Caco-2 (cell line): ENCODE measurements at regions not wholly inside any gene's neighbourhood (a gene's known extent, or its start where the extent isn't known, plus 50 kb on each side); places are given as distances from the start of the nearest gene placed in this dataset.

Experiments
- BruUV-seq: library from RNA; stranded (reverse); fragments of 400-500 nt; replicated peaks from 2 replicates; lab custom pipeline; 2021; lab: Mats Ljungman, UMichigan
- CTCF ChIA-PET: fragments of 300-600 bp; sonication (Branson Sonifier 250); formaldehyde crosslinking; loops from one replicate; lab custom pipeline; 2022; ENCODE audit warnings: antibody characterized with exemption; lab: Charles Lee
- POLR2A ChIA-PET: fragments of 300-600 bp; sonication (Branson Sonifier 250); formaldehyde crosslinking; loops from one replicate; lab custom pipeline; 2022; ENCODE audit warnings: antibody characterized with exemption; lab: Charles Lee
- DNase-seq, 2 experiments: peaks; one replicate each; pipeline versions ENCODE4 v3.0.0 to v3.0.0-alpha.2; 2020 to 2022
- H3K27me3 ChIP-seq: replicated peaks from 2 replicates; pipeline ENCODE4 v1.6.0; 2011; ENCODE audit warnings: low read length; ENCODE audit not compliant: control insufficient read depth, insufficient read depth
- H3K36me3 ChIP-seq: 2 replicates; pipeline ENCODE4 v1.5.1; 2011; ENCODE audit warnings: low read length; ENCODE audit not compliant: control insufficient read depth, insufficient read depth
- H3K4me1 ChIP-seq: fragments of 250-450 bp; sonication (Bioruptor Pico); 2 replicates; pipeline ENCODE4 v1.5.1; 2020; ENCODE audit warnings: mild to moderate bottlenecking
- H3K4me3 ChIP-seq: 2 replicates; pipeline ENCODE4 v1.5.1; 2011; ENCODE audit warnings: low read depth, mild to moderate bottlenecking, control low read depth, low read length
- H3K9me3 ChIP-seq: fragments of 250-450 bp; sonication (Bioruptor Pico); 2 replicates; pipeline ENCODE4 v1.5.1; 2020; ENCODE audit warnings: mild to moderate bottlenecking, moderate library complexity
- H3K27ac Mint-ChIP-seq: one replicate; pipeline ENCODE4 v1.8.0; 2022; ENCODE audit warnings: mixed read lengths; ENCODE audit not compliant: unreplicated experiment
- H3K27me3 Mint-ChIP-seq: one replicate; pipeline ENCODE4 v1.8.0; 2022; ENCODE audit warnings: mixed read lengths; ENCODE audit not compliant: insufficient read depth, unreplicated experiment
- H3K36me3 Mint-ChIP-seq: one replicate; pipeline ENCODE4 v1.8.0; 2022; ENCODE audit warnings: mild to moderate bottlenecking, mixed read lengths; ENCODE audit not compliant: insufficient read depth, unreplicated experiment
- H3K4me1 Mint-ChIP-seq: one replicate; pipeline ENCODE4 v1.8.0; 2022; ENCODE audit warnings: low read depth, mixed read lengths; ENCODE audit not compliant: unreplicated experiment
- H3K4me3 Mint-ChIP-seq: one replicate; pipeline ENCODE4 v1.8.0; 2022; ENCODE audit warnings: mild to moderate bottlenecking, moderate library complexity, mixed read lengths; ENCODE audit not compliant: unreplicated experiment
- H3K9me3 Mint-ChIP-seq: one replicate; pipeline ENCODE4 v1.8.0; 2022; ENCODE audit warnings: mixed read lengths; ENCODE audit not compliant: unreplicated experiment
- CTCF ChIP-seq, 2 experiments: fragments of 200-600 bp in 1 of 2; IDR thresholded peaks; 1 replicate in 1 of 2; 2 replicates in 1 of 2; pipeline versions ENCODE4 v1.5.1 to v1.8.0; 2011 to 2022; ENCODE audit warnings: antibody characterized with exemption in 1 of 2, control low read depth in 1 of 2, inconsistent platforms in 1 of 2, low read depth in 1 of 2, low read length in 1 of 2, mild to moderate bottlenecking in 1 of 2, moderate library complexity in 1 of 2; ENCODE audit not compliant: insufficient read depth in 1 of 2, severe bottlenecking in 1 of 2, unreplicated experiment in 1 of 2
- intact Hi-C: fragments of 100-400 bp; cut with micrococcal nuclease; formaldehyde crosslinking; loops from one replicate; pipeline ENCODE4 v1.10.0; 2022; ENCODE audit not compliant: unreplicated experiment

GRCh38 chr15:53046153-53046790 lies 256.1 kb upstream of the ONECUT1 start:
- no peaks in the 10 kb centered on the region for H3K4me1 Mint-ChIP-seq
- H3K9me3 Mint-ChIP-seq = peaks cover 16% of the 10 kb centered on the region
- no peak for DNase-seq
- Histone ChIP-seq H3K4me3 (no peak overlapping the region), H3K9me3 (no peaks in the 10 kb centered on the region; the same call in 1 of the 2 replicates), H3K36me3 (no peaks in the 10 kb centered on the region), H3K4me1 (no peaks in the 10 kb centered on the region), H3K27me3 (no peaks in the 10 kb centered on the region)
- no peaks in the 10 kb centered on the region for H3K36me3 Mint-ChIP-seq
- no peak overlapping the region for H3K4me3 Mint-ChIP-seq
- BruUV-seq = no TSS peak
- no peak overlapping the region for H3K27ac Mint-ChIP-seq
- TF ChIP-seq CTCF (IDR thresholded peaks at IDR 0.05; ENCODE audit: insufficient read depth in 1 of 2, low read depth in 1 of 2, low read length in 1 of 2, severe bottlenecking in 1 of 2, unreplicated experiment in 1 of 2) = no peak
- peaks cover 17% of the 10 kb centered on the region for H3K27me3 Mint-ChIP-seq
- intact Hi-C loops = no loop called here
- POLR2A ChIA-PET = no interaction called here
- CTCF ChIA-PET = no interaction called here

GRCh38 chr15:53038655-53038941 lies 248.5 kb upstream of the ONECUT1 start:
- no peaks in the 10 kb centered on the region for H3K4me1 Mint-ChIP-seq
- ChIA-PET CTCF (no interaction called here), POLR2A (no interaction called here)
- no peak overlapping the region for H3K4me3 Mint-ChIP-seq
- no peaks in the 10 kb centered on the region for H3K9me3 Mint-ChIP-seq
- intact Hi-C loops = no loop called here
- peaks cover 5% of the 10 kb centered on the region for H3K27me3 Mint-ChIP-seq
- BruUV-seq = no TSS peak
- no peak for TF ChIP-seq CTCF (IDR thresholded peaks at IDR 0.05; ENCODE audit: insufficient read depth in 1 of 2, low read depth in 1 of 2, low read length in 1 of 2, severe bottlenecking in 1 of 2, unreplicated experiment in 1 of 2)
- Histone ChIP-seq H3K36me3 (no peaks in the 10 kb centered on the region), H3K9me3 (no peaks in the 10 kb centered on the region), H3K4me1 (no peaks in the 10 kb centered on the region), H3K27me3 (no peaks in the 10 kb centered on the region), H3K4me3 (no peak overlapping the region)
- no peaks in the 10 kb centered on the region for H3K36me3 Mint-ChIP-seq
- H3K27ac Mint-ChIP-seq = no peak overlapping the region
- no peak for DNase-seq

GRCh38 chr15:53037904-53038654 lies 247.9 kb upstream of the ONECUT1 start:
- Mint-ChIP-seq H3K4me1 (no peaks in the 10 kb centered on the region), H3K27me3 (peaks cover 5% of the 10 kb centered on the region), H3K36me3 (no peaks in the 10 kb centered on the region), H3K4me3 (no peak overlapping the region), H3K27ac (no peak overlapping the region), H3K9me3 (no peaks in the 10 kb centered on the region)
- CTCF ChIA-PET = no interaction called here
- intact Hi-C loops = no loop called here
- no peak for DNase-seq
- TF ChIP-seq CTCF (IDR thresholded peaks at IDR 0.05; ENCODE audit: insufficient read depth in 1 of 2, low read depth in 1 of 2, low read length in 1 of 2, severe bottlenecking in 1 of 2, unreplicated experiment in 1 of 2) = no peak
- no peaks in the 10 kb centered on the region for H3K36me3 ChIP-seq
- no peaks in the 10 kb centered on the region for H3K4me1 ChIP-seq
- BruUV-seq = no TSS peak
- H3K9me3 ChIP-seq = no peaks in the 10 kb centered on the region
- POLR2A ChIA-PET = no interaction called here
- H3K4me3 ChIP-seq = no peak overlapping the region
- H3K27me3 ChIP-seq = no peaks in the 10 kb centered on the region
